Epithelial cell of proximal tubule (primary cell): ENCODE measurements at regions not wholly inside any gene's neighbourhood (a gene's known extent, or its start where the extent isn't known, plus 50 kb on each side); places are given as distances from the start of the nearest gene placed in this dataset.
"Not testable (repeated sequence)": the region's sequence is repeated elsewhere in the genome, so short reads cannot be mapped to it uniquely, and the experiment has no call there.

Experiments used
- DNase-seq: peaks from one replicate; pipeline ENCODE4 v3.0.0-alpha.2; 2011; ENCODE audit warnings: low read depth
- H3K4me3 ChIP-seq: 2 replicates; pipeline ENCODE4 v1.5.1; 2011; ENCODE audit warnings: low read depth, mild to moderate bottlenecking, low read length
- CTCF ChIP-seq: conservative IDR thresholded peaks from 2 replicates; pipeline ENCODE4 v1.5.1; 2012; ENCODE audit warnings: low read depth, mild to moderate bottlenecking, low read length

GRCh38 chr4:27119239-27119638, 258.6 kb downstream of the STIM2 start:
- DNase-seq = no peak
- TF ChIP-seq CTCF = no peak

DNA sequence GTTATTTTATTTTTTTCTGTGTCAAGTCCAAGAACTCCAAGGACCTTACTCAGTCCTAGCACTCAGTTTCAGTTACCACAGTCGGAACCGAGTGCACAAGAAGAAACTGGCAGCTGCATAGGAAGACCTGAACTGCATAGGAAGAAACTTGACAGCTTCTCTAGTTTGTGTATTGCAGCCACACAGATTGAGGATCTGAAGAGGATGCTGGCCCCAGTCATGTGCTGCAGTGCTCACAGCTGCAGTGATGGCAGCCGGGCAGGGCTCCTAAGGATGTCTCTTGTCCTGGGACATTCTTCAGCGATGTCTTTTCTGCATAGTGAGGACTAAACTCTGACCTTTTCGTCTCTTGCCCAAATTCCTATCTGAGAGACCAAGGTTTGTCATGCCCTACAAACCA, 261.2 kb downstream of the STIM2 start:
- TF ChIP-seq CTCF = no peak
- H3K4me3 ChIP-seq = no peak overlapping the region
- DNase-seq = no peak

More at GRCh38 chr4:27119239-27119638, 258.6 kb downstream of the STIM2 start:
- H3K4me3 ChIP-seq = no peak overlapping the region

DNA sequence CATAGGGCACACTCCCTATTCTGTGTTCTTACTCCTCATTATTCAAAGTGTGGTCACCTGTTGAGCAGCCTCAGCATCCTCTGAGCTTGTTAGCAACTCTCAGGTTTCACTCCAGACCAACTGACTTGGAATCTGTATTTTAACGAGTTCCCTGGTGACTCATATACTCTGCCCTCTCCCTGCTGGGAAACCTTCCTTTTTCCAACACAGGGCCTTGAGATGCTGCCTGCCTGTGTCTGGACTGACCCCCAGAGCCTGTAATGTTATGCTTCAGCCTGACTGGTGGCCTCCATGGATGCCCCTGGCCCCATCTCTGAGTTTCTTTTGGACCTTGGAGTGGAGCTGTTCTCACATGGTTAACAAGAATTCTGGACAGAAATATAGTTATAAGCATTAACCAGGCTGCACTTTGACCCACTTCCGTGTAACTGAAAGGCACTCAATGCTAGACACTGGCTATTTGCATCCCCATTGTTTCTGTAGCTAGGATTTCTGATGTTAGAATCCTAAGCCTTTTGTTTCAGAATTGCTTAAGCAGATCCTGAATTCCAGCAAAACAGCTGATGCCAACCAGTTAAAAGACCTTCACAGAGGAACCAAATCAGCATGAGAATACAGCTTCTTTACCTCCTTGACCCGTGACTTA, 262.6 kb downstream of the STIM2 start:
- no peak for DNase-seq
- H3K4me3 ChIP-seq = no peak overlapping the region
- TF ChIP-seq CTCF = no peak

GRCh38 chr4:27123769-27124124, 263.1 kb downstream of the STIM2 start:
- no peak overlapping the region for H3K4me3 ChIP-seq
- no peak for TF ChIP-seq CTCF
- DNase-seq = no peak

GRCh38 chr4:27126895-27127294, 266.3 kb downstream of the STIM2 start:
- not testable (repeated sequence) for H3K4me3 ChIP-seq, DNase-seq

DNA sequence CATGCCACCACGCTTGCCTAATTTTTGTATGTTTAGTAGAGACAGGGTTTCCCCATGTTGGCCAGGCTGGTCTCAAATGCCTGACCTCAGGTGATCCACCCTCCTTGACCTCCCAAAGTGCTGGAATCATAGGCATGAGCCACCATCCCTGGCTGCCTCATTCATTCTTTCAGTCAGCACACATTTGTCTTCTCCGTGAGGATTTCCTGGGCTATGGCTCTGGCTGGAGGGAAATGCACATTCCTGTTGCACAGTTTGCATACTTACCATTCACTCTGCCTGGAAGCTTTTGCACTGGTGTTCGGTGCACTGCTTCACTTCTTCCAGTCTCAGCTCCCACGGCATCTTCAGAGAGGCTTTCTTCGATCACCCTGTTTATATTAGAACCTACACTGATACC, 267.8 kb downstream of the STIM2 start:
- DNase-seq = no peak
- H3K4me3 ChIP-seq = no peak overlapping the region
- no peak for TF ChIP-seq CTCF

DNA sequence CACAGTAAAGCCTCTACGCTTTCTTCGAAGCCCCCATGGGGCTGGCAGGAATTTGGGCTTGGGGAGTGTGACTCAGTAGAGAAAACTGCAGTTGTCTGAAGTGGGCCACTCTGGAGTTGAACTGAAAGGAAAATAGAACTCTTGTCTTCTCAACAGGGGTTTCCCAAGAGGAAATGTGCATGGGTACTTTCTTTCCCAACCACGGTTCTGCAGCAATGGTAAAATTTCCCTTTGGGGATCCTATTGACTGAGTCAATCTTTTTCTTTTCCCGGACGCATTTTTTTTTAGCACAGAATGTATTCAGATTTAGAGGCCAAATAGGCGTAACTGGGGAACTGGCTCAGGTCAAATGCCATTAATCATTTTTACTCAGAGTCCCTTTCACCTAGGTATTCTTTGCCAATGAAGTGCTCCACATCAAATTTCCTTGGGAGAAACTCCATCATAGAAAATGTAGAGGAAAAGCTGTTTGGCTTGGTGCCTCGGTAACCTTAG, 269.3 kb downstream of the STIM2 start:
- DNase-seq = no peak
- H3K4me3 ChIP-seq = no peak overlapping the region
- TF ChIP-seq CTCF = no peak
